ENCODE measurements at regions not wholly inside any gene's neighbourhood (a gene's known extent, or its start where the extent isn't known, plus 50 kb on each side); places are given as distances from the start of the nearest gene placed in this dataset.

DNA sequence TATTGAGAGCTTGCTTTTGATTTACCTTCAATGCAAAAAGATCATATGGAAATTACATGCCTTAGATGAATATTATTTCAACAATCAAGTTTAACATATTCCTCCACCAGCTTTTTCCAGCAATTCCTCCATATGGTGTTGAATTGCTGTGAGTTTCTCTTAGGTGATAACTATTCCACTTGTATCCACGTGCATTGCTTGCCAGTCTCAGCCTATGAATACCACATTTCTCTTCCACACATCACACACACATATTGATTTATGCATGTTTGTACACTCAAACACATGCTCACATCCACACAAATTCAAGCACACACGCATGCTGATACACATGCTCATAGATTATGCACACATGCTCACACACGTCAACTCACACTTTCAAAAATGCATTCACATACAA is 770.0 kb upstream of the LINC00305 start:
- TF ChIP-seq, protein P1, sequence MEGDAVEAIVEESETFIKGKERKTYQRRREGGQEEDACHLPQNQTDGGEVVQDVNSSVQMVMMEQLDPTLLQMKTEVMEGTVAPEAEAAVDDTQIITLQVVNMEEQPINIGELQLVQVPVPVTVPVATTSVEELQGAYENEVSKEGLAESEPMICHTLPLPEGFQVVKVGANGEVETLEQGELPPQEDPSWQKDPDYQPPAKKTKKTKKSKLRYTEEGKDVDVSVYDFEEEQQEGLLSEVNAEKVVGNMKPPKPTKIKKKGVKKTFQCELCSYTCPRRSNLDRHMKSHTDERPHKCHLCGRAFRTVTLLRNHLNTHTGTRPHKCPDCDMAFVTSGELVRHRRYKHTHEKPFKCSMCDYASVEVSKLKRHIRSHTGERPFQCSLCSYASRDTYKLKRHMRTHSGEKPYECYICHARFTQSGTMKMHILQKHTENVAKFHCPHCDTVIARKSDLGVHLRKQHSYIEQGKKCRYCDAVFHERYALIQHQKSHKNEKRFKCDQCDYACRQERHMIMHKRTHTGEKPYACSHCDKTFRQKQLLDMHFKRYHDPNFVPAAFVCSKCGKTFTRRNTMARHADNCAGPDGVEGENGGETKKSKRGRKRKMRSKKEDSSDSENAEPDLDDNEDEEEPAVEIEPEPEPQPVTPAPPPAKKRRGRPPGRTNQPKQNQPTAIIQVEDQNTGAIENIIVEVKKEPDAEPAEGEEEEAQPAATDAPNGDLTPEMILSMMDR (conservative IDR thresholded peaks at IDR 0.05) = no peak
- TF ChIP-seq ZFX (IDR thresholded peaks at IDR 0.05) = no peak
